SU-DHL-6 (cell line): ENCODE measurements at regions not wholly inside any gene's neighbourhood (a gene's known extent, or its start where the extent isn't known, plus 50 kb on each side); places are given as distances from the start of the nearest gene placed in this dataset.
"Not testable (repeated sequence)": the region's sequence is repeated elsewhere in the genome, so short reads cannot be mapped to it uniquely, and the experiment has no call there.

ENCODE experiments used
- CTCF ChIP-seq: fragments of 200-600 bp; sonication (generic); IDR thresholded peaks from one replicate; pipeline ENCODE4 v1.5.1; 2017; ENCODE audit warnings: antibody characterized with exemption, mild to moderate bottlenecking, low read length, moderate library complexity; ENCODE audit not compliant: insufficient read depth, poor library complexity, severe bottlenecking
- EZH2phosphoT487 ChIP-seq: fragments of 200-600 bp; sonication (generic), shearing (Covaris generic); conservative IDR thresholded peaks from 2 replicates; pipeline ENCODE4 v1.6.1; 2018; ENCODE audit warnings: mild to moderate bottlenecking, antibody characterized with exemption, low read length, moderate library complexity, mixed read lengths

GRCh38 chr20:47892681-47893080 is 107.4 kb upstream of the SULF2 start:
- not testable (repeated sequence) for TF ChIP-seq CTCF, EZH2phosphoT487
